NCI-H2171 treated with DMSO at 0.1 percent for 48 hours (cell line): ENCODE measurements at regions not wholly inside any gene's neighbourhood (a gene's known extent, or its start where the extent isn't known, plus 50 kb on each side); places are given as distances from the start of the nearest gene placed in this dataset.
"Not testable (repeated sequence)": the region's sequence is repeated elsewhere in the genome, so short reads cannot be mapped to it uniquely, and the experiment has no call there.

Experiments used
- DNase-seq: peaks from one replicate; lab custom pipeline; 2025; lab: John Stamatoyannopoulos, UW

GRCh38 chr20:58579819-58580473, 64.7 kb upstream of the APCDD1L start:
- DNase-seq: no peak

- no peak for DNase-seq
Measured at GRCh38 chr20:58579069-58579818, 64.0 kb upstream of the APCDD1L start.

DNA sequence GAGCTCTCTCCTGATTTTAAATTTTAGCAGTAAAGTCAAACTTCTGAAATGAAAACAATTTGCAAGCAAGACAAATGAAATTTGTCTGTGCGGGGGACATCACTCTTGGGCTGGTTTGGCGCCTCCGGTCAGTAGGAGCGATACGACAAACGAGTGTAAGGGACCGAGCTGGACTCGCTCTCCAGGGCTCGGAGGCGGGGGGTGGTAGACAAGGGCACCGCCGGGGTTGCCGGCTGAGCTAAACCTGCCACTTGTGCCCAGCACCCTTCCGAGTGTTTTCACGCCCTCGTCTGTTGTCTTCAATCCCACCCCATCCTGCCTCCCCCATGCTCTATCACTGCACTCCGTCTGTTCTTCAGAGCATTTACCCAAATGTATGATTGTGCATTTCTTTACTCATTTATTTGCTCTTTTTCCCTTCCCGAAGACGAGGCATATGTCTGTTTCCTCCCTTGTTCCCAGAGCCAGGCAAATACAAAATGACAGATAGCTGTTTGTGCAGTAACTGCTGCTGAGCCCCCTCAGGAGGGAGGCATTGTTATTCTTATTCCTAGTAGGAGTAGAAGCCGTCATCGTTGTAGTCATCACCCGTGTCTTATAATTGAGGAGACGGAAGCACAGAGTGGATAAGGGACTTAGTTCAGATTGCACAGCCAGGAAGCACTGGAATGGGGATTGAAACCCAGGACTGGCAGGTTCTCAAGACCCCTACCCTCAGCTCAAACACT, 62.8 kb upstream of the APCDD1L start:
- DNase-seq: no peak

- DNase-seq: no peak
Measured at GRCh38 chr20:58577139-58577806, 62.1 kb upstream of the APCDD1L start.

- DNase-seq: peak; percentile 41
Measured at GRCh38 chr20:58576603-58576970, 61.4 kb upstream of the APCDD1L start.

DNA sequence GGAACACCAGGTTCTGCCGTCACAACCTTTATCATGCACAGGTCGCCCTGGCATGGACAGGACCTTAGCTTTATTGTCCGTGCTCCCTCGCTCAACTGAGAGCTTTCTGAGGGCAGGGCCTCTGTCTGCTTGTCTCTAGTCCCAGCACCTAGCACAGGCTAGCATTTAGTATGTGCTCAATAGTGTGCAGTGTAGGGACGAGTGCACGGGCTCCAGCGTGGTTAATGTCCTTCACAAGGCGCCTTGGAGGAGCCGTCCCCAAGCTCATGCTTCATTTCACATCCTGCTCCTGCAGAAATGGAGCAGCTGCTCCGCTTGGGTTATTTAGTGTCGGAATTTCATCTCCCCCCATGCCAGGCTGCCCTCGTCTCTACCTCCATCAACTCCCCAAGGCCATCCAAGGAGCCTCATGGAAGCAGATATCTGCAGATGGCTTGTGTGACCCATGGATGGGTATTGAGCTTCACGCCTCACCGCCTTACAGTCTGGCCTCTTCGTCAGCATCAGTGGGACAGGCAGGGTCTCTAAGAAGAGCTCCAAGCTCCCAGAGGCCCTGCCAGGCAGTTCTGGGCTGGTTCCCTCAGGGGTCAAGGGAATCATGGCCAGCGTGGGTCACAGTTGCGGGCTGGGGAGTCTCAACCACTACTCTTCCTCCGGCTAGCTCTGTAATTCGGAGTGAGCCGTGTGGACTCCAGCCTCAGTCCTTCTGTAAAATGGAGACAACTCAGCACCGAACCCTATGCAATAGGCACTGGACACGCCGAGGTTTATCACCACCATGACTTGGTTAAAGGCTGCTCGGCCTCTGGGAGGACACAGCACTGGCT, 60.8 kb upstream of the APCDD1L start:
- no peak for DNase-seq

DNA sequence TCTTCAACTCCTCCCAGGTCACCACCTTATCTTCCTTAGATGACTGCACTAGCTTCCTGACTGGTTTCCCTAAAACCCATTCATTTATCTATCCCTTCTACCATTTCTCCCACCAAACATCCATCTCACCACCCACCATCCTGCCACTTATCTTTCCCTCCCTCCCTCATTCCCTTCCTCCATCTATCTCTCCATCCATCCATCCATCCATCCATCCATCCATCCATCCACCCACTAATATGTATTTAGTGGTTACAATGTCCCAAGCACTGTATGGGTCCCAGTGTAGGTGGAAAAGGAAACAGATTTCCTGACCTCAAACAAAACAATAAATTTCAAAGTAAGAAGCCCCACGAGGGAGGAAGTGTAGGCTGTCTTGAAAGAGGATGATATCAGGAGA, 59.3 kb upstream of the APCDD1L start:
- no peak for DNase-seq

- no peak for DNase-seq
Measured at GRCh38 chr20:58573986-58574385, 58.8 kb upstream of the APCDD1L start.

- DNase-seq: no peak
Measured at GRCh38 chr20:58573257-58573656, 58.1 kb upstream of the APCDD1L start.

DNA sequence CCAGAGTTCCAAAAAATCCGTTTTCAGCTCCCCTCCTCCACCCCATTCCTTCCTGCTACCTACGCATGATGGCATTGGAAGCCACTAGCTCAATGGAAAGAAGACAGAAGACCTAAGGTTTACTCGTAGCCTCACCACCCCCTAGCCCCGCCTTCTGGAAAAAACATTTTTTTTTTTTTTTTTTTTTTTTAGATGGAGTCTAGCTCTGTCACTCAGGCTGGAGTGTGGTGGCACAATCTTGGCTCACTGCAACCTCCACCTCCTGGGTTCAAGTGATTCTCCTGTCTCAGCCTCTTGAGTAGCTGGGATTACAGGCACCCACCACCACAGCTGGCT, 57.2 kb upstream of the APCDD1L start:
- DNase-seq: not testable (repeated sequence)

GRCh38 chr20:58571693-58572427, 56.7 kb upstream of the APCDD1L start:
- DNase-seq: no peak

DNA sequence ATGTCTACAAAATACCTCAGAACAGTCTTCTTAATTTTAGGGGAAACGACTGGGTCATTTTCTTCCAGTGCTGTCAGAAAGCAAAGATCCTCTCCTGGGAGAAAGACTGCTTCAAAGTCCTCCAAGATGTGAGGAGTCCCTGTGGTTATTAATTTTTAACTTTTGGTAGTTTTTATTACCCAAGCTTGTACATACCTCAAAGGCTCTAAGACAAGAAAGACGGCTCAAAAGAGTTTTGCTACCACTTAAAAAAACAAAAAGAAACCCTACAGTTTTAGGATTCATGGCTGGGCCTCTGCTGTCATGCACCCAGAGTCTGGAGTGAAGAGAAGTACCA, 56.1 kb upstream of the APCDD1L start:
- DNase-seq: no peak

- DNase-seq: no peak
Measured at GRCh38 chr20:58570204-58570859, 55.1 kb upstream of the APCDD1L start.

DNA sequence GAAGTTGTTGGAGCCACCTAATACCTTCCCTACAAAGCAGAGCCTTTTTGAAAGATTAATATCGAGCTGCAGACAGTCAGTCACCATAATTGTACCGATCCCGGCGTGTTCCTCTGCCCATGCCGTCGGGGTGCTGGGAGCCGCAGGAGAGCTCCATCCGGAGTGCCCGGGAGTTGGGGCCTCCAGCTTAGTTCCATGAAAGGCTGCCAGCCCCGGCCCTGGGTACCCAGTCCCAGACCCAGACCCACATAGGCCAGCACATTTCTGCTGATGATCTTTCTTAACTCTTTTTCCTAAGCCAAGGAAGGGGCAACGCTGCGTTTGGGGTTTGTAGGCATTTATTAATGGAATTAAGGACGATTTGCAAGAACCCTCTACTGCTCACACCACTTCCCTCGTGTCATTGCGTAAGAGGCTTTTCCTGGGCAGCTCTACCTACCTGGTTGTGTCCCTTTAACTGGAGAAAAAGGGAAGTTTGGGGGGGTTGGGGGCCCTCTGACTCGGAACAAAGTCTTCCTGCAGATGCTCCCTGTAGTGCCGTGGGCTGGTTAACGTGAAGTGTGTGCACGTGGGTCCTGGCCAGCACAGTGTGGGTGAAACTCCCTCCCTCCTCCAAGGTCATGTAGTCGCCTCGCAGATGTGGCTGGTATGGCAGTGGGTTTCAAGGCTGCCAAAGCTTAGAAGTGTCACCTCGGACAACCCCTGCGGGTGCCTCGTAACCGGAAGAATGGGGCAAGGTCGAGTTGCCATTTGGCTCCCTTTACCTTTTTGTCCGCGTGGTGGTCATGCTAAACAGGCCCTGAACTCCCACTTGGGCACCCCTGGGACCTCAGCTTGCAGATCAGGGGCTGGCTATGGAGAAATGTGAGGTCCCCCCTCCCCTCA, 54.3 kb upstream of the APCDD1L start:
- DNase-seq: no peak

DNA sequence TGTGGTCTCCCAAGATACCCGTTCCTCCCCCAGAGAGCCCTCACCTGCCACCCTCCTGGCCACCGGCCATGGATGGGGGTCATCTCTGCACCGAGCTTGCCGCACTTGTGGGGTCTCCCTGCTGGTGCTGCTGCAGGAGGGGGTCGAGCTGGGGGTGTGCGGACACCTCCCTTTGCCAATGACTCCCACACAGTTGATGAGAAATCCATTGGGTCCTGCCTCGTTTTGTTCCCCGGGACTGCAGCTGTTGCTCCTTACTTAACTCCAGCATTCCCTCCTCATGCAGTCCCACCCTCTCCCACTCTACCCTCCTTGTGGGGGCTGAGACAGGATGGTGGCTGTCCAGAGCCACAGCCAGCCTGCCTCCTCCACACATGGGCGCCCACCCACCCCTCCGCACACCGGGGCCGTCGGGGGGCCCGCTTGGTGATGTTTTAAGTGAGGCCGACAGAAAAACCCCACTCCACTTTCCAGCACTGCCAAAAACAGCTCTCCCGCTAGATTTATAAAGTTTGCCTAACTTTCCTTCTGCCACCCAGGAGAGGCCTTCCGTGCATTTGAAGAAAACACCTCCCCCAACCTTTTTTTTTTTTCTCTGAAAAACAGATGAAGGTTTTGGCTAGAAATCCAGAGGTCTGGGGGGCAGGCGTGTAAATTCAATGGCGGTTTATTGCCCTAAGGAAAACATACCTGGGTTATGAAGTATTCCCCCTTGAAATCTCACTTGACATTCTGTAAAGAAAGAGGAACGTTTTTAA, 53.5 kb upstream of the APCDD1L start:
- no peak for DNase-seq

DNA sequence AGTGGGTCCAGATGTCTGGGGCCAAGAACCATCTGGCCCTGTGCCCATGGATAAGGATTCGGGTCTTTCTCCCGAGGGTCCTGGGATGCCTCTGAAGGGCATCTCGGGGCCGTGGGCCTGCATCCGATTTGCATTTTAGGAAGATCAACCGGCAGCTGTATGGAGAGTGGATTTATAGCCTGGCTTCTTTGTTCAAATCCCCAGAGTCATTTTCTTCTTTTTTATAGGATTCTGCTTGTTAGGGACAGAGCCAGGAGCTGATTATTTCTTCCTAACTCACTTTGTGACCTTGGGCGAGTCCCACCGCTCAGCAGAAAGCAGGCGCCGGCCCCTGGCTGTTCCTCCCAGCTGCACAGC, 52.9 kb upstream of the APCDD1L start:
- DNase-seq: no peak

- DNase-seq: no peak
Measured at GRCh38 chr20:58567437-58567836, 52.2 kb upstream of the APCDD1L start.

DNA sequence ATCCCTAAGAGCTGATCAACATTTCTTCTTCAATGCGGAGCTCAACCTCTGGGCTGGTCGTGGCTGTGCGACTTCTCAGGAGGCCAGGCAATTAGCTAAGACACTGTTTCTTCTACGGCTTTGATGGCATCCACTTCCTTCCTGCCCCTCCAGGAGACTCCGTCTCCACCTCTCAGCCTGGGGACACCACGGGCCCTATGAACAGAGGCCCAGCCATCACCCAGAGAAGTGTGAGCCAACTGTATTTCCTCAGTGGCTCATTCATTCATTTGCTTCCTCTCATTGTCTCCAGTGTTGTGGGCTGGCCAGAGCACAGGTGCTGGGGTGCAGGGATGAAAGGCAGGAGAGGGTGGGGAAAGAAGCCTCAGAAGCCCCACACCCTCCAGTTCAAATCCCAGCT, 51.8 kb upstream of the APCDD1L start:
- no peak for DNase-seq
